CD4-positive, alpha-beta T cell treated with Interleukin-6 for 4 hours (primary cell): ENCODE measurements at regions not wholly inside any gene's neighbourhood (a gene's known extent, or its start where the extent isn't known, plus 50 kb on each side); places are given as distances from the start of the nearest gene placed in this dataset.

Experiments used
- DNase-seq: peaks from one replicate; pipeline ENCODE4 v3.0.0-alpha.2; 2020; ENCODE audit warnings: mixed read lengths

GRCh38 chr2:16124881-16125613 is 184.7 kb downstream of the MYCN start:
- DNase-seq = no peak

DNA sequence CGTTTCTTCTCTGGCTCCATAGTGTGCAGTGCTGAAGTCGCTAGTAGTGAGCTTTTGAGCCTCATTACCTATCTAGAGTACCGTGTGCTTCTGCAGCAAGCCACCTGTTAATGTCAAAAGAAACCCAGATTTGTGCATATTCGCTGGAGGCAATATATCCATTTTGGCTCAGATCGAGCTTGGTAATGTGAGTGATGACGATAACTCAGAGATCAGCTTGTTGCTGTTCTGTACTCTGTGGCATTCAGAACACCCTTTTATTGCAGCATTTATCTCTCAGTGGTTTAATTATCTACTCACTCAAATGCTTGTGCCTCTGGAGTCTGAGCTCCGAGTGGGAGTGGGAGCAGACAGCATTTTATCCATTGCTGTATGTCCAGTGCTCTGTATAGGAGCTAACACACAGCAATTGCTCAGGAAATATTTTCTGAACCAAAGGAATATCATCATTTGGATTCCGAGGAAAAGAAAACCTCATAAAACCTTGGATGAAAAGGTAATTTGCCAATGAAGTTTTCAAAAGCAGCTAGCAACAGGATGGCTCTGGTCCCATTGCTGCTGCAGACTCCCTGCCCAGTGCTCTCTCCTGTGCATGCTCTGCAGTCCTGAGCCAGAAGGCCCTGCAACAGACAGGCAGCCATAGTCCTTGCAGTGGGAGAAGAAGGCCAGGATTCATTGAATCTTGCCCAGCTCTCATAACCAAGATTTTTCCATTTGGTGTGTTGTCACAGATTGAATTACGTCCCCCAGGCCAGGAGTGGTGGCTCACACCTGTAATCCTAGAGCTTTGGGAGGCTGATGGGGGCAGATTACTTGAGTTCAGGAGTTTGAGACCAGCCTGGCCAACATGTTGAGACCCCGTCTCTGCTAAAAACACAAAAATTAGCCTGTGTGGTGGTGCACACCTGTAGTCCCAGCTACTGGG is 183.8 kb downstream of the MYCN start:
- no peak for DNase-seq

- DNase-seq = no peak
Observed at GRCh38 chr2:16123421-16123820, 183.1 kb downstream of the MYCN start.

DNA sequence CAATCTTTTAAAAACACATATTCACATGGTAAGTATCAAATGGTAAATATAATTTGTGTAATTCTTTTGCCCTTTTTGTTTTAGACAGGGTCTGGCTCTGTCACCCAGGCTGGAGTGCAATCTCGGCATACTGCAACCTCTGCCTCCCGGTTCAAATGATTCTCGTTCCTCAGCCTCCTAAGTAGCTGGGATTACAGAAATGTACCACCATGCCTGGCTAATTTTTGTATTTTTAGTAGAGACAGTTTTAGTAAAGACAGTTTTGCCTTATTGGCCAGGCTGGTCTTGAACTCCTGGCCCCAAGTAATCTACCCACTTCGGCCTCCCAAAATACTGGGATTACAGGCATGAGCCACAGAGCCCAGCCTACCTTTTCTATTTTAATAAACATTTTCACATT is 182.2 kb downstream of the MYCN start:
- DNase-seq = no peak

- DNase-seq = no peak
Observed at GRCh38 chr2:16121986-16122390, 181.6 kb downstream of the MYCN start.

DNA sequence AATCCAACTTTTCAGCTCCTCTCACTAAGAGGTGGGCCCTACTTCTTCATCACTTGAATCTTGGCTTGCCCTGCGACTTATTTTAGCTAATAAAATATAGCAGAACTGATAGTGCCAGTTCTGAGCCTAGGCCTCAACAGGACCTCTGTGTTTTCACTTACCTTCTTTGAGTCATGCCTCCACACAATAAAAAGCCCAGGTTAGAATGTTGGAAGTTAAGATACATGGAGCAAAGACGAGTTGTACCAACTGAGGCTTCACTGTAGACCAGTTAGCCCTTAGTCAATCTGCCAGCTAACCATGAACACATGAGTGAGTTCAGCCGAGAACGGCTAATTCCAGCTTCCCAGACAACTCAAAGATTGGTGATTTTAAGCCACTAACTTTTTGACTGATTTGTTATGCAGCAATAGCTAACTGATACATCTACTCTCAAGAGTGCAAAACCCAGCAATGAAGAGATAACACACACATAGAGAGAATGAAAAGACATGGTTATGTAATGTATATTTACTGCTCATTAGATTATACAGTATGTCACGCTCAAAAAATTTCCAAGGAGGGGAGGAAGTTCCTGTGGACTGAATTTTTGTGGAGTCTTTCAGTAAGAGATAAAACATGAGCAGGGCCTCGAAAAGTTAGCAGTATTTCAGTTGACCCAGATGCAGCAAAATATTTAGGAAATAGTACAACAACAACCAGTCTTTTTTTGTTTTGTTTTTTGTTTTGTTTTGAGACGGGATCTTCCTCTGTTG is 181.1 kb downstream of the MYCN start:
- DNase-seq = no peak

DNA sequence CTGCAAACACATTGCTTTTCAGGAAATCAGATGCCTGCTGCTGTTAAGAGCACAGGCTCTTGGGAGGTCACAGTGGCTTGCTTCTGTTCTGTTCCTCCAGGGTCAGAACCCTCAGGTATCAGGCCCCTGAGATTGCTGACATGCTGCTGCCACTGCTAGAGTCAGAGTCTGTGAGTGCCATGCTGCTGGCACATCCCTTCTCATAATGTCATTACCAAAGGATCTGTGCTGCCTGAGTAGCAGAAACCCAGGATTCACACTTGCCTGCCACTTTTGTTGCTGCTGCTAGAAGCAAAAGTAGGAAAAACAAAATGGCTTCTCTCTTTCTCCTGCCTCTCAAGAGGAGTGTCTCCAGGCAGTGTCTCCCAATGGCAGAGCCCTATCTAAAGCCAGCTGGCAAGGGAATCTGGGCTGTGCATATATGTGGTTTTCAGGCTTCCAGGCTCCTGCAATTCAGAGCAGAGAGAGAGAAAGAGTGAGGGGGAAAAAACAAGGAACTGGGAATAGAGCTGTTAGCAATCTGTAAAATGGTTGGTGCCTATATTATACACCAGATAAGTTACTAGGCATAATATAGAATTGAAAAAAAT is 180.3 kb downstream of the MYCN start:
- DNase-seq = no peak

DNA sequence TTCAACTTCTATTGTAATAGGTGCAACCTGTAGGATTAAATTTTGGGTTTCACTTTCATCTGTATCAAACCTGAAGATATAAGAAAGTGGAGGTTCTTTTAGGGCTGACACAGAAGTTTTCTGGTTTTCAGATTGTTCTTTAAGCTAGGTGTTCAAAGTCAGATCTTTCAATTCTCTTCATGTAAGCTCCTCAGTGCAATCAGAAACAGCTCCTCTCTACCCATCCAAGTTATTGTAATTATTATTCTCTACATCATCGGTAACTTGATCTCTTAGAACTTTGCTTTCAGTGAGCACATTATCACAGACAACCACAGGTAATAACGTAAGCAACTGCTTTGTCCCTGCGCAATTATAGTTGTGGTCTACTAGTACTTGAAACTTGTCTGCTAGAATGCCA is 179.4 kb downstream of the MYCN start:
- no peak for DNase-seq

GRCh38 chr2:16118611-16119590 is 178.6 kb downstream of the MYCN start:
- DNase-seq = no peak

GRCh38 chr2:16117791-16118610 is 177.7 kb downstream of the MYCN start:
- no peak for DNase-seq

GRCh38 chr2:16117021-16117700 is 176.8 kb downstream of the MYCN start:
- DNase-seq = no peak

- DNase-seq = no peak
Observed at GRCh38 chr2:16115881-16116830, 175.8 kb downstream of the MYCN start.

- DNase-seq = no peak
Observed at GRCh38 chr2:16115291-16115690, 174.9 kb downstream of the MYCN start.

DNA sequence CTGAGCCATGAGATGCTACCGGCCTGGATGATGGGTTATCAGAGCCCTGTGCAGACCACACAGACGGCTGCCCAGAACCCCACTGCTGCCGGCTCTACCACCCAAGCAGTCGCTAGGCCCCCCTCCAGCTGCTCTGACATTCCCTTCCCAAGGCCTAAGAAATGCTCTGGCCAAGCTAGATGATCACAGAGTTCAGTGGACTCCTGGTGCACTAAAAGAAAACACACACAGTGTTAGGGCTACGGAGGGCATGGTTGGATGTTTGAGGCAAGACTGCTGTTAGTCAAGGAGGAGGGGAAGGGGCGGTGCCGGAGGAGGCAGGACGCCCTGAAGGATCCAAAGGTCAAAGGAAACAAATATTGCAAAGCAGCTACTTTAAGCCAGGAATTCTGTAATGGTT is 174.5 kb downstream of the MYCN start:
- no peak for DNase-seq

DNA sequence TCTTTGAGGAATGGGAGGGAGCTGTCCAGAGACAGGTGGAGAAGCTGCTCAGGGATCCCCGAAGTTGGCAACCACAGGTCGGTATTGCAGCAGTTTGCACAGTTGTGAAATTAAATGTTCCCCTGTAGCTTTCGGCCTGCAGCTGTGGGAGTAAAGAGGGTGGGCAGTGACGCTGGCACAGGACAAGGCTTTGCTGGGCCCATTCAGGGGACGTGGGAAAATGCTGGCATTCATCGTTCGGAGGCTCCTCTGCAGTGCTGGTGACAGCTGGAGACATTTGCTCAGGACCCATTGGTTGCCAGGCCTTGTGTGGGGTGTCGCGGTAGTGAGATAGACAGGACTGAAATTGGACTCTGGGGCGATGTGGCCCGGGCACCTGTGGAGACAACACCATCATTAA is 173.7 kb downstream of the MYCN start:
- no peak for DNase-seq

DNA sequence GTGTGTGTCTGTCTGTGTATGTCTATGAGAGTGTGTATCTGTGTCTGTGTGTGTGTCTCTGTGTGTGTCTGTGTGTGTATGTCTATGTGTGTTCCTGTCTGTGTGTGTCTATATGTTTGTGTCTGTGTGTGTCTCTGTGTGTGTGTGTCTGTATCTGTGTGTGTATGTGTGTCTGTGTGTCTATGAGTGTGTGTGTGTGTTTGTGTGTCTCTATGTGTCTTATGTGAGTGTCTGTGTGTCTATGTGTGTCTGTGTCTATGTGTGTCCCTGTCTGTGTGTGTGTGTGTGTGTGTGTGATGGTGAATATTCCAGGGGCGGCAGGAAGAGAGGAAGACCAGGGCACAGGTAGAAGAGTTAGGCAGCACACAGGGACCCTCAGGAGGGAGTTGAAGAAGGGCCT is 173.2 kb downstream of the MYCN start:
- no peak for DNase-seq

DNA sequence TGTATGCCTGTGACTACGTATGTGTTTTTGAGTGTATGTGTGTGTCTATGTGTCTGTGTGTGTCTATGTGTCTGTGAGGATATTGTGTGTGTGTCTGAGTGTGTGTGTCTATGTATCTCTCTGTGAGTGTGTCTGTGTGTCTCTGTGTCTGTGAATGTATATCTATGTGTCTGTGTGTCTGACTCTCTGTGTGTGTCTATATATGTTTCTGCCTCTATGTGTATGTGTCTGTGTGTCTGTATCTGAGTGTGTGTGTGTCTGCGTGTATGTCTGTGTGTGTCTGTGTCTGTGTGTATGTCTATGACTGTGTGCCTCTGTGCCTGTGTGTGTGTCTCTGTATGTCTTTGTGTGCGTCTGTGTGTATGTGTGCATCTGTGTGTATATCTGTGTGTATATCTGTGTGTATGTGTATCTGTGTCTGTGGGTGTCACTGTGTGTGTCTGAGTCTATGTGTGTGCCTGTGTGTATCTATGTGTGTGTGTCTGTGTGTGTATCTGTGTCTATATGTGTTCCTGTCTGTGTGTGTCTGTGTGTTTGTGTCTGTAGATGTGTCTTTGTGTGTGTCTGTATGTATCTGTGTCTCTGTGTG is 172.7 kb downstream of the MYCN start:
- DNase-seq = no peak

GRCh38 chr2:16112251-16112971 is 172.1 kb downstream of the MYCN start:
- no peak for DNase-seq
